Spleen (tissue), 7 donors: ENCODE measurements at regions not wholly inside any gene's neighbourhood (a gene's known extent, or its start where the extent isn't known, plus 50 kb on each side); places are given as distances from the start of the nearest gene placed in this dataset.

Source experiments
- CTCF ChIP-seq, 11 experiments: fragments of 200-600 bp in 7 of 11; fragments of 450-650 bp in 4 of 11; sonication (generic) in 4 of 11; IDR thresholded peaks in 8 of 11; conservative IDR thresholded peaks in 3 of 11; 1 replicate in 7 of 11; 2 replicates in 4 of 11; pipeline versions ENCODE4 v1.4.0 to v1.8.0; 2016 to 2021; ENCODE audit warnings: antibody characterized with exemption in 11 of 11, inconsistent platforms in 4 of 11, mild to moderate bottlenecking in 1 of 11
- POLR2A ChIP-seq, 3 donors: fragments of 450-650 bp; IDR thresholded peaks; one replicate each; pipeline ENCODE4 v1.5.1; 2017; ENCODE audit warnings: antibody characterized with exemption in 3 of 3, mild to moderate bottlenecking in 1 of 3
- POLR2AphosphoS5 ChIP-seq, 3 donors: sonication (generic); formaldehyde crosslinking; IDR thresholded peaks; one replicate each; pipeline ENCODE4 v1.5.1; 2017; ENCODE audit warnings: antibody characterized with exemption in 3 of 3
- donor health status: DM: no; HTN: no; CAD: no; lungs with moderate emphysema.
- donor health status: DM: no; HTN: no; CAD: no.
- donor health status: DM: no; HTN: no; CAD: no.

GRCh38 chr10:129107525-129107924, 359.5 kb upstream of the MGMT start:
- TF ChIP-seq CTCF (IDR thresholded peaks at IDR 0.05 in 8 of 11, conservative IDR thresholded peaks at IDR 0.05 in 3 of 11) (no peak), POLR2AphosphoS5 (IDR thresholded peaks at IDR 0.05) (no peak), POLR2A (IDR thresholded peaks at IDR 0.05) (no peak)
